Sigmoid colon (tissue), 6 donors: ENCODE measurements at regions not wholly inside any gene's neighbourhood (a gene's known extent, or its start where the extent isn't known, plus 50 kb on each side); places are given as distances from the start of the nearest gene placed in this dataset.

Source experiments
- DNase-seq: peaks from one replicate; pipeline ENCODE4 v3.0.0-alpha.2; 2019
- H3K27ac ChIP-seq, 4 donors: fragments of 200-600 bp; sonication (generic); one replicate each; pipeline ENCODE4 v1.5.1; 2016 to 2019; ENCODE audit warnings: mild to moderate bottlenecking in 1 of 4
- H3K27me3 ChIP-seq, 3 donors: fragments of 200-600 bp; sonication (generic); one replicate each; pipeline ENCODE4 v1.5.1; 2019; ENCODE audit warnings: mild to moderate bottlenecking in 1 of 3
- H3K36me3 ChIP-seq, 4 donors: fragments of 200-600 bp; sonication (generic); one replicate each; pipeline ENCODE4 v1.5.1; 2016 to 2019
- H3K4me1 ChIP-seq, 4 donors: fragments of 200-600 bp; sonication (generic); one replicate each; pipeline ENCODE4 v1.5.1; 2017 to 2019
- H3K4me3 ChIP-seq, 4 donors: fragments of 200-600 bp; sonication (generic); one replicate each; pipeline ENCODE4 v1.5.1; 2017 to 2019; ENCODE audit warnings: mild to moderate bottlenecking in 2 of 4, moderate library complexity in 1 of 4
- H3K9me3 ChIP-seq, 4 donors: fragments of 200-600 bp in 3 of 4; sonication (generic) in 3 of 4; one replicate each; pipeline versions ENCODE4 v1.5.1 to v1.6.1; 2013 to 2019
- EP300 ChIP-seq, 4 donors: sonication (generic); formaldehyde crosslinking; IDR thresholded peaks; one replicate each; pipeline ENCODE4 v1.6.1; 2017; ENCODE audit warnings: antibody characterized with exemption in 4 of 4
- POLR2A ChIP-seq, 2 donors: fragments of 450-650 bp; IDR thresholded peaks; one replicate each; pipeline ENCODE4 v1.6.1; 2016; ENCODE audit warnings: antibody characterized with exemption in 2 of 2, mild to moderate bottlenecking in 2 of 2, moderate library complexity in 2 of 2
- POLR2AphosphoS5 ChIP-seq, 4 donors: sonication (generic); formaldehyde crosslinking; IDR thresholded peaks; one replicate each; pipeline ENCODE4 v1.6.1; 2017; ENCODE audit warnings: antibody characterized with exemption in 4 of 4
- WGBS, 2 donors: extraction: QIAGEN DNeasy Blood & Tissue Kit; methylation state at CpG; one replicate each; pipeline ENCODE4 v1.1.7; 2013; 5-methylcytosine and 5-hydroxymethylcytosine counted together
- intact Hi-C: fragments of 100-400 bp; cut with DNase I; formaldehyde crosslinking; loops from one replicate; pipeline ENCODE4 v1.15.1; 2023
- TF ChIP-seq, protein P1 (sequence below), 4 experiments: fragments of 450-650 bp in 3 of 4; fragments of 200-600 bp in 1 of 4; IDR thresholded peaks; one replicate each; pipeline ENCODE4 v1.5.1; 2016 to 2019; ENCODE audit warnings: antibody characterized with exemption in 4 of 4, mild to moderate bottlenecking in 3 of 4, moderate library complexity in 2 of 4
- donor health status: healthy with polysubstance abuse.
- donor health status: healthy.

DNA sequence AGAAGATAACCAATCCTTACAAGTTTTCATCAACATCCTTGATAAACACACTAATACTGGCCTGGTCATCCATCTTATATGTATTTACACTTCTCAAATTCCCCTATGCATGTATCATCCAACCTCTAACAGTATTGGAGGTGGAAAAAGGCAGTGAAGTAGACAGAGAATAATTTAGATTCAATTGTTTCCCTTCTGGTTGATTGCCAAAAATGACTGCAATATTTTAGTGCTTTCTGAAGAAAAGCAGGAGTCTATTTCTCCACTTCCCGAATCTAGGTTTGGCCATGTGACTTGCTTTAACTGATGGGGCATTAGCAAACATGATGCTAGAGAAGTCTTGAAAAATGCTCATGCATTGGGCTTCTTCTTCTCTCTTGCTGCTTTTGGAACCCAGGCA, 78.3 kb upstream of the METAP2 start:
- TF ChIP-seq, protein P1, sequence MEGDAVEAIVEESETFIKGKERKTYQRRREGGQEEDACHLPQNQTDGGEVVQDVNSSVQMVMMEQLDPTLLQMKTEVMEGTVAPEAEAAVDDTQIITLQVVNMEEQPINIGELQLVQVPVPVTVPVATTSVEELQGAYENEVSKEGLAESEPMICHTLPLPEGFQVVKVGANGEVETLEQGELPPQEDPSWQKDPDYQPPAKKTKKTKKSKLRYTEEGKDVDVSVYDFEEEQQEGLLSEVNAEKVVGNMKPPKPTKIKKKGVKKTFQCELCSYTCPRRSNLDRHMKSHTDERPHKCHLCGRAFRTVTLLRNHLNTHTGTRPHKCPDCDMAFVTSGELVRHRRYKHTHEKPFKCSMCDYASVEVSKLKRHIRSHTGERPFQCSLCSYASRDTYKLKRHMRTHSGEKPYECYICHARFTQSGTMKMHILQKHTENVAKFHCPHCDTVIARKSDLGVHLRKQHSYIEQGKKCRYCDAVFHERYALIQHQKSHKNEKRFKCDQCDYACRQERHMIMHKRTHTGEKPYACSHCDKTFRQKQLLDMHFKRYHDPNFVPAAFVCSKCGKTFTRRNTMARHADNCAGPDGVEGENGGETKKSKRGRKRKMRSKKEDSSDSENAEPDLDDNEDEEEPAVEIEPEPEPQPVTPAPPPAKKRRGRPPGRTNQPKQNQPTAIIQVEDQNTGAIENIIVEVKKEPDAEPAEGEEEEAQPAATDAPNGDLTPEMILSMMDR (IDR thresholded peaks at IDR 0.05): no peak
- TF ChIP-seq EP300 (IDR thresholded peaks at IDR 0.05): no peak
- no peak for TF ChIP-seq POLR2A (IDR thresholded peaks at IDR 0.05)
- TF ChIP-seq POLR2AphosphoS5 (IDR thresholded peaks at IDR 0.05): peak in 1 of 4 donors; percentile 18
- WGBS, 2 donors: 45 to 78% methylated on average over 1 of the region's 1 CpG
- peaks cover 0 to 3% (median 0%) of the 10 kb centered on the region in 3 donors for H3K27me3 ChIP-seq
- H3K9me3 ChIP-seq: no peaks in the 10 kb centered on the region
- no peak for DNase-seq
- intact Hi-C loops: loop anchor here (5.0 to 10.0 kb wide), 2 partner anchors 77 to 1921 kb away; partner anchors contain the start of gene METAP2
- peaks cover 0 to 26% (median 21%) of the 10 kb centered on the region in 4 donors for H3K4me1 ChIP-seq
- no peaks in the 10 kb centered on the region for H3K36me3 ChIP-seq
- peak overlapping the region in 3 of 4 donors; percentile 18 to 54 (median 22) for H3K27ac ChIP-seq
- H3K4me3 ChIP-seq: no peak overlapping the region

DNA sequence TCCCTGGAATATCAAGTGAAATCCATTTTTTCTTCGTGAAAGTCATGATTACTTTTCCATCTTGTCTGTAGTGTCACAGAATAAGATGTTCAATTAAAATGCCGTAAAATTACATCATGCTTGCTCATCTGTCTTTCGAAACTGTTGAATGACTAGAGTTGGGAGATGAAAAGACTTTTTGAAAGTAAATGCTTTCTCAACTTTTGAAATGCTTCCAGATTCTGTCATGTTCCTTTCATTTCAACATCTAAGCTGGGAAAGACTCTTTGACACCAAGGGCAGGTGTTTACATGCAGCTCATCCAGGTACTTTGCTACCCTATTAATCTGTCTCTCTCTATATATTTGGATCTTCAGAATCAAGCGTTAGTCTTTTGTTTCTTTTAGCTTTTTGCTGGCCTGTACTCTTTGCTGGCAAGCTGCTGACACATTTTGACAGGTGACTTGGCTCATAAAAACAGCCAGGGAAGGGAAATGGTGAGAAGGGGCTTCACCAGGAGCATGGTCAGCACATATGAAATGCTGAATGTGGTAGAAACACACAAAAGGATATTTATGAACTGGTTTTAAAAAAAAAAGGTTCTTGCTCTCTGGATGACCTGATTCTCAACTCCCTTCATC, 77.0 kb upstream of the METAP2 start:
- Histone ChIP-seq H3K4me3 (no peak overlapping the region), H3K36me3 (no peaks in the 10 kb centered on the region), H3K27ac (peak overlapping the region; percentile 15 to 54 (median 32)), H3K9me3 (no peaks in the 10 kb centered on the region), H3K4me1 (peaks cover 0 to 26% (median 21%) of the 10 kb centered on the region in 4 donors), H3K27me3 (peaks cover 0 to 3% (median 0%) of the 10 kb centered on the region in 3 donors)
- no peak for TF ChIP-seq EP300 (IDR thresholded peaks at IDR 0.05)
- TF ChIP-seq POLR2AphosphoS5 (IDR thresholded peaks at IDR 0.05): peak in 3 of 4 donors; percentile 28 to 41 (median 30)
- DNase-seq: no peak
- 71 to 75% methylated on average over 4 of the region's 4 CpGs for WGBS, 2 donors
- intact Hi-C loops: loop anchor here (5.0 to 10.0 kb wide), 2 partner anchors 75 to 1922 kb away; partner anchors contain the start of gene METAP2

DNA sequence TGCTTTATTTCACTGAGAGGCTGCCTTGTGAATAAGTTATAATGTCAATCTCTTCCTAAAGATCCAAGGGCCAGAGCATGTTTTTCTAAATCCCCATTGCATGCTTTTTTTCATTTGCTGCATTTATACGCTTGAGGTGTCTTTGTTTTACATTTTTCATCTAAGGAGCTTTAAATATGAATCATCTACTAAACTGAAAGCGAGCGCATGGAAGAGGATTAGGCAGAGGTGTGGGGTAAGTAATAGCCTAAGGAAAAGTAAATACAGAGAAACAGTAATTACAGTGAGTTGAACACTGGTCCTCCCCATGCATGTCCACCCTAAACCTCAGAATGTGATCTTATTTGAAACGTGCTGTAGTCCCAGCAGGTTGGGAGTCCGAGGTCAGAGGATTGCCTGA, 76.4 kb upstream of the METAP2 start:
- intact Hi-C loops: loop anchor here (5.0 to 10.0 kb wide), 2 partner anchors 75 to 1923 kb away; partner anchors contain the start of gene METAP2
- 65 to 66% methylated on average over 5 of the region's 5 CpGs for WGBS, 2 donors
- H3K36me3 ChIP-seq: no peaks in the 10 kb centered on the region
- H3K27ac ChIP-seq: peak overlapping the region in 2 of 4 donors; percentile 1 to 54
- TF ChIP-seq, protein P1 (IDR thresholded peaks at IDR 0.05): no peak
- TF ChIP-seq POLR2A (IDR thresholded peaks at IDR 0.05): no peak
- no peak for TF ChIP-seq EP300 (IDR thresholded peaks at IDR 0.05)
- no peak for TF ChIP-seq POLR2AphosphoS5 (IDR thresholded peaks at IDR 0.05)
- no peak overlapping the region for H3K4me3 ChIP-seq
- no peak for DNase-seq
- peaks cover 0 to 26% (median 21%) of the 10 kb centered on the region in 4 donors for H3K4me1 ChIP-seq
- H3K9me3 ChIP-seq: no peaks in the 10 kb centered on the region
- H3K27me3 ChIP-seq: peaks cover 0 to 3% (median 0%) of the 10 kb centered on the region in 3 donors

DNA sequence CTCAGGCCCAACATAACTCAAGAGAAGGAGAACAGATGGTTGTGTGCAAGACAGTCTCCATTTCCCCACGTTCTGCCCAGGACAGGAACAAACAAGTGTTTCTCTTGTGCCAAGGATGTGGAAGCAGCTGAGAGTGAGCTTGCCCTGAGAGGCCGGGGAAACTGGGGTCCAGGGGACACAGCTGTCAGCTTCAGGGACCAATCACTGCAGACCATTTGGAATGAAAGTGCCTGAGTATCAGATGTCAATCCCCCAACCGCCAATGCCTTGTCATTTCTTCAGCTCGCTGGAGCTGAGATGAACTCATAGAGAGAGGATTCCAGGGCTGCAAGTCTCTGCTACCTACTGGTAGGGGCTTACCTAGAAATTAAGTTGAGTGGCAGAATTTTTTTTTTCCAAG, 71.9 kb upstream of the METAP2 start:
- TF ChIP-seq POLR2A (IDR thresholded peaks at IDR 0.05) (no peak), POLR2AphosphoS5 (IDR thresholded peaks at IDR 0.05) (no peak)
- H3K9me3 ChIP-seq: no peaks in the 10 kb centered on the region
- H3K27me3 ChIP-seq: peaks cover 0 to 3% (median 0%) of the 10 kb centered on the region in 3 donors
- DNase-seq: no peak
- 72 to 79% methylated on average over 4 of the region's 4 CpGs for WGBS, 2 donors
- peaks cover 0 to 5% (median 1%) of the 10 kb centered on the region in 4 donors for H3K4me1 ChIP-seq
- no peaks in the 10 kb centered on the region for H3K36me3 ChIP-seq
- H3K4me3 ChIP-seq: no peak overlapping the region
- H3K27ac ChIP-seq: no peak overlapping the region
- intact Hi-C loops: no loop called here

DNA sequence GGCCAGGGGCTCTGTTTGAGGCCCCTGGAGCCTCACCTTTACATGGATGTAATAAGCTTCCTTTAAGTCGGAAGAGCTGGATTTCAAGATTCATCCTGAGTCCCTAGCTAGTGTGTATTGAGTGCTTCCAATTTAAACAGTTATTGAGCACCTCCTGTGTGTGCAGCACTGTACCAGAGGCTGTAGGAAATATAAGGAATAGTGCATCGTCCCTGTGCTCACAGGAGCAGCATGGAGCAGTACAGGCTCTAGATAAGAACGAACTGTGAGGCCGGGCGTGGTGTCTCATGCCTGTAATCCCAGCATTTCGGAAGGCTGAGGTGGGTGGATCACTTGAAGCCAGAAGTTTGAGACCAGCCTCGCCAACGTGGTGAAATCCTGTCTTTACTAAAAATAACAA, 65.8 kb upstream of the METAP2 start:
- TF ChIP-seq POLR2AphosphoS5 (IDR thresholded peaks at IDR 0.05): no peak
- TF ChIP-seq, protein P1 (IDR thresholded peaks at IDR 0.05): no peak
- no peak for TF ChIP-seq POLR2A (IDR thresholded peaks at IDR 0.05)
- TF ChIP-seq EP300 (IDR thresholded peaks at IDR 0.05): no peak
- no peak for DNase-seq
- Histone ChIP-seq H3K27me3 (no peaks in the 10 kb centered on the region), H3K4me3 (no peak overlapping the region), H3K4me1 (peaks cover 0 to 9% (median 0%) of the 10 kb centered on the region in 4 donors), H3K9me3 (no peaks in the 10 kb centered on the region), H3K27ac (no peak overlapping the region), H3K36me3 (no peaks in the 10 kb centered on the region)
- 58 to 83% methylated on average over 8 of the region's 8 CpGs for WGBS, 2 donors
- intact Hi-C loops: no loop called here
